SIG-M5 treated with dmso at 0.1 percent for 504 hours (cell line): ENCODE measurements at regions not wholly inside any gene's neighbourhood (a gene's known extent, or its start where the extent isn't known, plus 50 kb on each side); places are given as distances from the start of the nearest gene placed in this dataset.

Experiments
- DNase-seq: peaks from one replicate; lab custom pipeline; 2025; ENCODE audit not compliant: unreplicated experiment; lab: John Stamatoyannopoulos, UW

- no peak for DNase-seq
Observed at GRCh38 chr11:121946514-121946913, 169.5 kb downstream of the BLID start.

GRCh38 chr11:121944556-121945230, 171.3 kb downstream of the BLID start:
- no peak for DNase-seq

DNA sequence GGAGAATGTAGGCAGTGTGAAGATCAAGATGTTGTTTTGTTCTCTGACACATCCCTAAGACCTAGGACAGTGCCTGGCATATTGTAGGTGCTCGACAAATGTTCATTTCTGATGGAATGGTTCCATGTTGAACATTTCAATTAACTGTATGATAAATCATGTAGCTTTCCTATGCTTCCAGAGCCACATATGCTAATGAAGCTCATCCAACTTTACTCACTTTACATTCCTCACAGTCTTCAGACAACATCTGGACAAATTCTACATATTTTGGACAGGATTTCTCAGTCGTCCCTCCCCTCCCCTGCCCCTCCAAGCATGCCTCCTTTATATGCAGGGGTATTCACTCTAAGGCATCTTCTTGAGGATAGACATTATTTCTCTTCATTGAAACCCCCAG, 177.9 kb downstream of the BLID start:
- DNase-seq: no peak

- no peak for DNase-seq
Observed at GRCh38 chr11:121936781-121937447, 179.1 kb downstream of the BLID start.

- no peak for DNase-seq
Observed at GRCh38 chr11:121936370-121936769, 179.6 kb downstream of the BLID start.

DNA sequence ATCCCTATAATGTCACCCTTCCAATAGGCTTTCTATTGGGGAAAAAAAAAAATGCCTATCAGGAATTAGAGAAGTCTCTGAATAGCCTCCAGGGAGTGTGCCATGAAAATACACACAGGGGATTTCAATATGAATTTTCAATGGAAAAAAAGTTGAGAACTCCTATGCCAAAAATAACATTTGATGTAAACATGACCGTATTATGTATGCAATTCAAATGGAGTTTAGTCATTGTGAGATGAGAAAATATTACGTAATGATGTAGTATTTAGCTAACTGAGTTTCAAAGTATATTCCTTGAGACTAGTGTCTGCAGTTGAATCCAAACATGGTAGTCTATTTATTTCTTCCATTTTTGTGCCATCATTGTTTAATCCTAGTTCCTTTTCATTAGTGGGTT, 182.3 kb downstream of the BLID start:
- DNase-seq: no peak

- no peak for DNase-seq
Observed at GRCh38 chr11:121933294-121933693, 182.7 kb downstream of the BLID start.

GRCh38 chr11:121932646-121933185, 183.3 kb downstream of the BLID start:
- no peak for DNase-seq

DNA sequence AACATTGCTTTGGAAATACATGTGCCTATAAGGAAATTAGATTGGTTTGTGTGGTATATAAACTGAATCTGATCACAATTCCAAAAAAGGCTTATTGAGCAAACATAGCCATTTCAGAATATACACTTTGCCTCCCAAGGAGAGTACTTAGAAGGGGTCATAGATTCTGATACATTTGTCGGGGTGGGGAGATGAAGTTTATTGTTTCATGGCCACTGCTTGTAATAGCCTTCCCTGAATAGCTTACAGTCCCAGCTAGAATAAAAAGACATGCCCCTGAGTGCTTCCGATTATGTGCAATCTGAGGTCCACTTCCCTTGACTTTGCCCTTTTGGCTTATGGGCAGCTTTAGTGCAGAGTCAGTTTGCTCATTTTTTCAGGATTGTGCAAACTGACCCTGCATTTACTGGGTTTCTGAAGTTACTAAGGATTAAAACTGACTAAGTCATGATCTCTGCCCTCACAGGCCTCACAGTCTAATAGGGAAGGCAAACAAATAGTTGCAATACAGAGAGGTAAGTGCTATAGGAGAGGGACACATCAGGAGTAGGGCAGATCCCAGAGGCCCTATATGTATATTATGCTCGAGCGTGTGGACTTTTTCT, 184.2 kb downstream of the BLID start:
- DNase-seq: no peak

- no peak for DNase-seq
Observed at GRCh38 chr11:121931121-121931520, 184.9 kb downstream of the BLID start.

DNA sequence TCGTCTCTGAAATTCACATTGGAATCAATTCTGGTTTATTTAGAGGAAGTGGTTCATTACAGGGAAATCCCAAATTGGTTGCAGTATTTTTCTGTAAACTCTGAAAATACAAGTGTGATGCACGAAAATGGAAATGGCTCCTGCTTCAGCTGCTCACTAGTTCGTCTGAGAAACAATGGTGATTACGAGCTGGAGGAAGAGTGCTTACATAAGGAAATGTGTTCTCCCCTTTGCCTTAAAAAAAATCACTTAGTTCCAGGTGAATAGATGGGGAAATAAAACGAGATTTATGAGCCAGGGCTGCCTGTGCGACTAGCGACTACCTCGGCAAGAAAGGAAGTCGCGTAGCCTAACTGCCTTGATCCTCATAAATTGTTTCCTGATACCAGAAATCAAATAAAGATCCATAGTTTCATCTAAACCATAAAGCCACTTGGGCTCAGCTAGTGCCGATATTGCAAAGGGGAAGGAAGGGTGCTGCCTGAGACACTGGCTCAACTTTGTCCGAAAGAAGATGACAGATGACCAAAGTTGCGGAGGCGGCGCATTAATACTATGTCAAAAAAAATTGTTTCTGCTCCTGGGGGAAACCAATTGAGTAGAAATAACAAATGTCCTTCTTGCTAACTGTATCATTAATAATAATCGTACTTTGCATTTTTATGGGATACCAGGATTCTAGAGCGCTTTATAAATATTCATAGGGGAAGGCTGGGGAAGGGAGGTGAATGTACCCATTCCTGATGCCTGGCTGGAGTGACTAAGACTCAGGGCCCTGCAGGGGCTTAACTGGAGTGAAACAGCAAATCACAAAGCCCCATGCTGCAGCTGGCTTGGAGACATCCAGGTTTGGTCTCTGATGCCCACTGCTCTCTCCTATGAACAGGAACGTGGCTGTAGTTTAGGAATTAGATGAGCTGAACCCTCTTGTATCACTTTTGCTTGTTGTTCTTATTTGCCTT, 185.7 kb downstream of the BLID start:
- no peak for DNase-seq

DNA sequence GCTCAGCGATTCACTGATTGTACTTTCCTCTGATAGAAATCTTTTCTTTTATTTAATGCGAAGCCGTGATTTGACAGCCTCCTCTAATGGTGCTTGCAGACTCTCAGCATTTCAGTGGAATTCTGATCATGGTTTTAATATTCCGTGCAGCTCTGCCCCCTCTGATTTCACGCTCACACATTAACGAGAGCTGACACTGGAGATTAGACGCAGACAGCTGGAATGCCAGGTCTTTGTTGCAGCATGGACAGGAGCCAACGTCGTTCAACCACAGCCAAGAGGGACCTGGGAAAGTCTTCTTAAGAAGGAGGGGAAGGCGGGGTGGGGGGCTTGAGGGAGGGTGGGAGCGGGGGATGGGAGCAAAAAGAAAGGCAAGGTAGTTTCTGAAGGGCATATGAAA, 186.4 kb downstream of the BLID start:
- no peak for DNase-seq

DNA sequence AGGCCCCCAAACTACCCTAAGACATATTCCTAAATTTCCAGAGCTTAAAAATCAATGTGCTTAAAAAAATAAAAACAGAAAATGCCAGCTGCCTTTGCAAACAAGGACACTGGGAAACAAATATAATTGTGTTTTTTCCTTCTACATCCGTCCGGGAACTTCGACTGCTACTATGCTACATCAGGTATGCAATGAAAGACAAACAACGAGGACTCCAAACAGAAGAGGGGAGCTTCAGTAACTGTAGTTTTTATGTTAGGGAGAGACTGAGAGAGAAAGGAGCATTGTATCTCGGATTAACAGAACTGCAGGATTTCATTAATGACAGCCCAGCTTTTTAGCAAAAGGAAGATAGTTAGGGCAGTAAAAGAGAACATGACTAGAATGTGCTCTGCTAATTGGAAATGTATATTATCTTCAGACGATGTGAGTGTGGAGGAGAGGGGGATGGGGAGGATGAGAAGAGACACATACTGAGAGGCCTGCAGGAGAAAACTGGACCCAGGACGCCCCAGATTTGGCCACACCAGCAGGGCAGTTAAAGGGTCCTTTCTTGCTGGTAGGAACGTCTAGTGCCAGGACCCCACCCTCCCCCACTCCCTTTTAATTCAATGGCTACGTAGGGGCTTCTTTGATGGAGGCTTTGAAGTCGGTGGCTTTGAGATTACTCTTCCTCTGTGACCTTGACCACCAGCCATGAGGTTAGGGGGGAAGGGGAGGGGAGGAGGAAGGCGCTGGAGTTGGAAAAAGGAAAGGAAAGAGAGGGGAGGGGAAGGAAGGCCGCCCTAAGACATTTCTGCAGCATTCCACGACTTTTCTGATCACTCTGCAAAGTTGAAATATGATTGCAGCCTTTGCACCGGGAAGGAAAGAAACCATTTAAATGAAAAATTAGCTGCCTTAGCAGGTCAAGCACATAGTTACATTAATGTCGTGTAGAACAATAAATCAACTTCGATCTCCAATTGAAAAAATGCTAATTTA, 187.1 kb downstream of the BLID start:
- DNase-seq: no peak

- no peak for DNase-seq
Observed at GRCh38 chr11:121927789-121928188, 188.2 kb downstream of the BLID start.

DNA sequence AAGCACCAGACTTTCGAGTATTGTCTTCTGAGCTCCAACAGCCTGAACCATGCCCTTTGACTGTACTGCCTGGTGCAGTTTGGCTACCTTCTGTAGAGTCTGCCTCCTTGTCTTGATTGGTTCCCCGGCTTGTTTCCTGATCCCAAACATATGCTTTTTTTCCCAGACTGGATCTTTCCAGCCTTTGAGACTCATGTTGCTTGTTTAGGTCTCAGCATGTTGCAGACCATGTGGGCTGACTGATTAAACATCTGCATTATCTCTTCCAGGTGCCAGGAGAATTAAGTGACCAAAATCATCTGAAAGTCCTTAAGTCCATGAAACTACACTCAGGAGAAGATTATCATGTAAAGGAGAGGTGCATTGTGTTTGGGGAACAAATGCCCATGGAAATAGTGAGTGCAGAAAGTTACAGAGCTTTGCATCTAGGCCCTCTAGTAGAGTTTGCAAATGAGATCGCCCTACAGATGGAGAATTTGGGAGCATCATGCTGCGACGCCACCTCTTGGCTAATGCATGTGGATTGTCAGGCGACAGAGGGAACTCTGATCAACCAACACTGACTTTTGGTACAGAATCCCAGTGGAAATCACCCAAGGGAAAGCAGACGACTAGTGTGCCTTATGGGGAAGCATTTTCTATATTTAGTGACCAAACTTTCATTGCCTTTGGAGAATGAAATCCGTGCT, 188.8 kb downstream of the BLID start:
- no peak for DNase-seq

GRCh38 chr11:121924191-121924590, 191.8 kb downstream of the BLID start:
- DNase-seq: no peak

- no peak for DNase-seq
Observed at GRCh38 chr11:121917482-121917881, 198.5 kb downstream of the BLID start.

DNA sequence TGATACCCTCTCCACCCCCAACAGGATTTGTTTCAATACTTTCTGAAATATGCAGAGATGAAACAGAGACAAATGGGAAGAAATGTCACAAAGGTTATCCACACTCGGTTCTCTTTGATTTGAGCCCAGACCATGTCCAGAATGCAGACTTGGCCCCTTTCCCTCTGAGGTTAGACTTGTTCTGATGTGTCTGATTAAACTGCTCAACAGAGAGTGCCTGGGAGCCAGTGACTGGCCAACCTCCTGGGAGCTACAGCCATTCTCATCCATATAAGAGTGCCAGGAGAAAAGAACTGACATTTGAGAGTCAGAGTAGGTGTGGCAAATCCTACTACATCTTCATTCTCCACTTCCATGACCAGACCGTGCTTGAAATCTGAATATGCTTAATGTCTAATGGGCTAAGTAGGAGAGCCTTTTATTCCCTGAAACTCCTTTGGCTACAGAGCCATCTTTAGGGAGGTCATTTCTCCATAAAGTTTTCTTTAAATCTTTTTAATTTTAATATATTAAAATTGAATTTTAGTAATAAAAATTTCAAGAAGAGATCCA, 201.4 kb downstream of the BLID start:
- no peak for DNase-seq

GRCh38 chr11:121909596-121909995, 206.4 kb downstream of the BLID start:
- no peak for DNase-seq
